Thyroid gland (tissue), 4 donors: ENCODE measurements at regions not wholly inside any gene's neighbourhood (a gene's known extent, or its start where the extent isn't known, plus 50 kb on each side); places are given as distances from the start of the nearest gene placed in this dataset.

Experiments
- DNase-seq, 2 donors: peaks; one replicate each; pipeline ENCODE4 v3.0.0-alpha.2; 2019
- H3K27ac ChIP-seq, 3 donors: fragments of 200-600 bp; sonication (generic); 1 replicate in 2 of 3; 2 replicates in 1 of 3; pipeline ENCODE4 v1.5.1; 2016 to 2019; ENCODE audit warnings: mild to moderate bottlenecking in 1 of 3, moderate library complexity in 1 of 3
- H3K27me3 ChIP-seq: fragments of 200-600 bp; sonication (generic); one replicate; pipeline ENCODE4 v1.5.1; 2019
- H3K36me3 ChIP-seq, 2 donors: fragments of 200-600 bp; sonication (generic); one replicate each; pipeline ENCODE4 v1.5.1; 2016 to 2019
- H3K4me1 ChIP-seq, 2 donors: fragments of 200-600 bp; sonication (generic); one replicate each; pipeline ENCODE4 v1.5.1; 2017 to 2019
- H3K4me3 ChIP-seq, 3 donors: fragments of 200-600 bp; sonication (generic); replicated peaks in 1 of 3; 1 replicate in 2 of 3; 2 replicates in 1 of 3; pipeline ENCODE4 v1.5.1; 2016; ENCODE audit warnings: mild to moderate bottlenecking in 1 of 3
- H3K9me3 ChIP-seq: fragments of 200-600 bp; sonication (generic); one replicate; pipeline ENCODE4 v1.5.1; 2017
- POLR2A ChIP-seq, 2 donors: fragments of 450-650 bp; IDR thresholded peaks; one replicate each; pipeline ENCODE4 v1.6.1; 2017; ENCODE audit warnings: antibody characterized with exemption in 2 of 2, mild to moderate bottlenecking in 2 of 2, moderate library complexity in 1 of 2
- WGBS, 2 donors: methylation state at CpG; one replicate each; pipeline ENCODE4 v1.1.5; 2017; 5-methylcytosine and 5-hydroxymethylcytosine counted together
- intact Hi-C: fragments of 100-400 bp; cut with DNase I; formaldehyde crosslinking; loops from one replicate; pipeline ENCODE4 v1.15.1; 2023
- TF ChIP-seq, protein P1 (sequence below), 6 experiments: fragments of 200-600 bp in 3 of 6; fragments of 450-650 bp in 3 of 6; sonication (generic) in 3 of 6; IDR thresholded peaks; one replicate each; pipeline ENCODE4 v1.5.1; 2016 to 2019; ENCODE audit warnings: antibody characterized with exemption in 6 of 6, mild to moderate bottlenecking in 2 of 6, inconsistent platforms in 1 of 6, moderate library complexity in 1 of 6

DNA sequence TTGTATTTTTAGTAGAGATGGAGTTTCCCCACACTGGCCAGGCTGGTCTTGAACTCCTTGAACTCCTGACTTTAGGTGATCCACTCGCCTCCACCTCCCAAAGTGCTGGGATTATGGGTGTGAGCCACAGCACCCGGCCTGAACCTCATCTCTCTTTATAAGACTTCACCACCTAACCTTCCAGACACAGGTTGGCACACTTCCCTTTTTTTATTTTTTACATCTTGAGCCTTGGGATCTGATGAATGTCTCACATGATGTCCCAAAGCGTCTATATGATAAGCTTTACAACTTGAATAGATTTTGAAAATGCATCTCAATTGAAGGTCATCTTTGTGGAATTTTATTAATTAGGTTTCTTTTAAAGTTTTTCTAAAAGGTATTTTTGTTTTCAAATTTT is 172.4 kb upstream of the IVNS1ABP start:
- 92 to 93% methylated on average over 3 of the region's 3 CpGs for WGBS, 2 donors
- Histone ChIP-seq H3K27ac (peak overlapping the region in 1 of 3 donors; percentile 7), H3K4me1 (peaks cover 11 to 24% of the 10 kb centered on the region in 2 donors), H3K9me3 (no peaks in the 10 kb centered on the region), H3K36me3 (no peaks in the 10 kb centered on the region), H3K4me3 (no peak overlapping the region), H3K27me3 (no peaks in the 10 kb centered on the region)
- TF ChIP-seq POLR2A (IDR thresholded peaks at IDR 0.05), result no peak
- TF ChIP-seq, protein P1, sequence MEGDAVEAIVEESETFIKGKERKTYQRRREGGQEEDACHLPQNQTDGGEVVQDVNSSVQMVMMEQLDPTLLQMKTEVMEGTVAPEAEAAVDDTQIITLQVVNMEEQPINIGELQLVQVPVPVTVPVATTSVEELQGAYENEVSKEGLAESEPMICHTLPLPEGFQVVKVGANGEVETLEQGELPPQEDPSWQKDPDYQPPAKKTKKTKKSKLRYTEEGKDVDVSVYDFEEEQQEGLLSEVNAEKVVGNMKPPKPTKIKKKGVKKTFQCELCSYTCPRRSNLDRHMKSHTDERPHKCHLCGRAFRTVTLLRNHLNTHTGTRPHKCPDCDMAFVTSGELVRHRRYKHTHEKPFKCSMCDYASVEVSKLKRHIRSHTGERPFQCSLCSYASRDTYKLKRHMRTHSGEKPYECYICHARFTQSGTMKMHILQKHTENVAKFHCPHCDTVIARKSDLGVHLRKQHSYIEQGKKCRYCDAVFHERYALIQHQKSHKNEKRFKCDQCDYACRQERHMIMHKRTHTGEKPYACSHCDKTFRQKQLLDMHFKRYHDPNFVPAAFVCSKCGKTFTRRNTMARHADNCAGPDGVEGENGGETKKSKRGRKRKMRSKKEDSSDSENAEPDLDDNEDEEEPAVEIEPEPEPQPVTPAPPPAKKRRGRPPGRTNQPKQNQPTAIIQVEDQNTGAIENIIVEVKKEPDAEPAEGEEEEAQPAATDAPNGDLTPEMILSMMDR (IDR thresholded peaks at IDR 0.05), result no peak
- intact Hi-C loops, result no loop called here
- no peak for DNase-seq

DNA sequence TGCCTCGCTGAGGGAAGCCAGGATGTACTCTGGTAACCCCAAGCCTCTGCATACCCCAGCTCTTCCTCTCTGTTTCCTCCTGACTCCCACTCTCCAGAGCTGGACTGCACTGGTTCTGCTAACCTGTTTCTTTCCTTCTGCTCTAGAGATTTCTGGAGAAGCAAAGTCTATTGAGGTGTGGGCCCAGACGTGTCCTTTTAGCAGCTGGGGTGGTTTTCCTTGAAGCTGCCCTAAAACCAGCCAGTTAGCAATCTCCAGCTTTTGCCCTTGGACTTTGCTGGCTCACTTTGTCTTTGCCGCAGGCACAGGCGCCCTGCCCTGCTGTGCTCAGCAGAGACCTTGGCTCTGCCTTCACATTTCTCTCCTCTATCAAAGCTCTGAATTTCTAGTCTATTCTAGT is 171.8 kb upstream of the IVNS1ABP start:
- Histone ChIP-seq H3K27ac (peak overlapping the region; percentile 7 to 71 (median 19)), H3K4me3 (no peak overlapping the region), H3K4me1 (peaks cover 17 to 30% of the 10 kb centered on the region in 2 donors), H3K9me3 (no peaks in the 10 kb centered on the region), H3K27me3 (no peaks in the 10 kb centered on the region), H3K36me3 (no peaks in the 10 kb centered on the region)
- 53 to 54% methylated on average over 4 of the region's 4 CpGs for WGBS, 2 donors
- intact Hi-C loops, result no loop called here
- DNase-seq, result peak; percentile 17 to 48
- no peak for TF ChIP-seq POLR2A (IDR thresholded peaks at IDR 0.05)
- TF ChIP-seq, protein P1 (IDR thresholded peaks at IDR 0.05), result no peak

DNA sequence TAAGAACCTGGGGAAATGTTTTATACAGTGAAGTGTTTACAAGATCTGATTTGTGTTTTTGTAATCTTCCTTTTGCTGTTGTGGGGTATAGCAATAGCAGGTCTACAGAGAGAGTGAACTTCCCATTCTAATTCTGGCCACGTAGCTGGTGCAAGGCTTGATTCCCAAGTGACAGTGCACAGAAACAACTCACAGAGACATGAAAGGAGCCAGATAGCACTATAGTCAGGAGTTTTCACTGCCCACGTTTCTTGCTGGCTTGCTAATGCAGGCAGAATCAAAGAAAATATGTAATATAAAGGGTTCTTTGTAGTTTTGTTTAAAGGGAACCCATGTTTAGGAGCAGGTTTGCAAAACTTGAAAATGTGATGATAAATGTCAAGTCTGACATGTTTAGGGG is 170.9 kb upstream of the IVNS1ABP start:
- Histone ChIP-seq H3K36me3 (no peaks in the 10 kb centered on the region), H3K27ac (peak overlapping the region in 1 of 3 donors; percentile 71), H3K4me3 (no peak overlapping the region), H3K27me3 (no peaks in the 10 kb centered on the region), H3K4me1 (peaks cover 19 to 38% of the 10 kb centered on the region in 2 donors), H3K9me3 (no peaks in the 10 kb centered on the region)
- DNase-seq, result no peak
- WGBS, 2 donors, result 30 to 72% methylated on average over 2 of the region's 2 CpGs
- intact Hi-C loops, result no loop called here
- TF ChIP-seq, protein P1 (IDR thresholded peaks at IDR 0.05), result no peak
- no peak for TF ChIP-seq POLR2A (IDR thresholded peaks at IDR 0.05)

DNA sequence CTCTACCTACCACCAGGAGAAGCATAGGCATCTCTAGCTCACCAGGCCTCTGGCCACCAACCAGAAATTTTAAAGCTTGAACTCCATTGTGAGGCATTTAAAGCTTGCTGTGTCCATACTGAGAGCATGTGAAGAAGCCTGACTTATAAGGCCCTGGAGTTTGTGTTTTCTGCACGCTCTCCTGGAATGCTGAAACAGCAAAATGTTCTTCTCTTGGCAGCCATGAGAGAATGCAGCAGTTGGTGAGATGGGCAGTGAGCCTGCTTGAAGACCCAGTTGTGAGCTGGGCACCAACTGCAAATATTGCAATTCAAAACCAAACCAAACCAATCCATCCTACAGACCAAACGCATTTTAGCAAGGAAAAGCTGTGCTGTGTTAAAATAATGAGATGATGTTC is 170.0 kb upstream of the IVNS1ABP start:
- Histone ChIP-seq H3K27ac (peak overlapping the region; percentile 52 to 70 (median 67)), H3K4me3 (no peak overlapping the region), H3K36me3 (no peaks in the 10 kb centered on the region), H3K4me1 (peaks cover 23 to 46% of the 10 kb centered on the region in 2 donors), H3K27me3 (no peaks in the 10 kb centered on the region), H3K9me3 (no peaks in the 10 kb centered on the region)
- WGBS, 2 donors, result 46 to 53% methylated on average over 2 of the region's 2 CpGs
- peak; percentile 48 to 57 for DNase-seq
- TF ChIP-seq, protein P1 (IDR thresholded peaks at IDR 0.05), result no peak
- TF ChIP-seq POLR2A (IDR thresholded peaks at IDR 0.05), result no peak
- intact Hi-C loops, result no loop called here

DNA sequence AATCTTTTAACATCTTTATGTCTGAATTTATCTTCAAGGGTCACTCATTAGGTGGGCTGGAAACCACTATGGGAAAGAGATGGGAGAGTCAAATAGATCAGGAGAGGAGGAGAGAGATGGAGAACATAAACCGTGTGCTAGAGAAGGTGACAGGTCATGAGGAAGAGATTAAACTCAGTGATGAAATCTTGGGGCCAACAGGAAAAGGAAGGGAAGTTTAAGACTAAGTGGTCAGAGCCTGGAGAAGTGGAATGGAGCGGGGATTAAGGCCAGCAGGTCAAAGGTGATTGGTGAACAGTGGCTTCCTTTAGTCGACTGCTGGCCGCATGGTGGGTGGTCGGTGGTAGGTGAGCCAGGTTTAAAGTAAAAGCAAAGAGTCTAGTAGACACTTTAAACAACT is 169.3 kb upstream of the IVNS1ABP start:
- no peak for DNase-seq
- TF ChIP-seq, protein P1 (IDR thresholded peaks at IDR 0.05), result no peak
- no peak for TF ChIP-seq POLR2A (IDR thresholded peaks at IDR 0.05)
- Histone ChIP-seq H3K36me3 (no peaks in the 10 kb centered on the region), H3K27me3 (no peaks in the 10 kb centered on the region), H3K9me3 (no peaks in the 10 kb centered on the region), H3K27ac (peak overlapping the region; percentile 52 to 70 (median 67)), H3K4me3 (no peak overlapping the region), H3K4me1 (peaks cover 23 to 46% of the 10 kb centered on the region in 2 donors)
- WGBS, 2 donors, result 67 to 70% methylated on average over 5 of the region's 5 CpGs
- intact Hi-C loops, result no loop called here
